Adrenal gland (tissue), 5 donors: ENCODE measurements at regions not wholly inside any gene's neighbourhood (a gene's known extent, or its start where the extent isn't known, plus 50 kb on each side); places are given as distances from the start of the nearest gene placed in this dataset.

Experiments
- POLR2A ChIP-seq, 2 donors: fragments of 450-650 bp; IDR thresholded peaks; one replicate each; pipeline ENCODE4 v1.6.1; 2017; ENCODE audit warnings: antibody characterized with exemption in 2 of 2, mild to moderate bottlenecking in 2 of 2, moderate library complexity in 1 of 2
- TF ChIP-seq, protein P1 (sequence below), 6 experiments: fragments of 450-650 bp in 4 of 6; fragments of 200-600 bp in 2 of 6; sonication (generic) in 1 of 6; IDR thresholded peaks; 1 replicate in 5 of 6; 2 replicates in 1 of 6; pipeline versions ENCODE4 v1.5.1 to v1.8.0; 2016 to 2021; ENCODE audit warnings: antibody characterized with exemption in 6 of 6, mild to moderate bottlenecking in 2 of 6, moderate library complexity in 1 of 6
- donor health status: DM: no; HTN: no; CAD: no.

DNA sequence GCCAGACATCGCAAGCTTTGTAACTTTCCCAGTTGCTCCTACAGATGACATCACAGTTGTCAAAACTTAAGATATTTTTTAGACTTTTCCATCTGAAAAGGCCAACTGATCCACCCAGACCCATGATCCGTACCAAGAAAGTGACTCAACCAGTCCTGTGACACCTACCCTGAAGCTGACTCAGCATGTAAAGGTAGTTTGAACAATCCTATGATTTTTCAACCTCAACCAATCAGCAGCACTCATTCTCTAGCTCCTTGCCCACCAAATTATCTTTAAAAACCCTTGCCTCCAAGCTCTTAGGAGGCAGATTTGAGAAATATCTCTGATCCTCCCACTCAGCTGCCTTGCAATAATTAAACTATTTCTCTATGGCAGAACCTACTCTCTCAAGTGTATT lies 1686.7 kb upstream of the LRRTM1 start:
- TF ChIP-seq, protein P1, sequence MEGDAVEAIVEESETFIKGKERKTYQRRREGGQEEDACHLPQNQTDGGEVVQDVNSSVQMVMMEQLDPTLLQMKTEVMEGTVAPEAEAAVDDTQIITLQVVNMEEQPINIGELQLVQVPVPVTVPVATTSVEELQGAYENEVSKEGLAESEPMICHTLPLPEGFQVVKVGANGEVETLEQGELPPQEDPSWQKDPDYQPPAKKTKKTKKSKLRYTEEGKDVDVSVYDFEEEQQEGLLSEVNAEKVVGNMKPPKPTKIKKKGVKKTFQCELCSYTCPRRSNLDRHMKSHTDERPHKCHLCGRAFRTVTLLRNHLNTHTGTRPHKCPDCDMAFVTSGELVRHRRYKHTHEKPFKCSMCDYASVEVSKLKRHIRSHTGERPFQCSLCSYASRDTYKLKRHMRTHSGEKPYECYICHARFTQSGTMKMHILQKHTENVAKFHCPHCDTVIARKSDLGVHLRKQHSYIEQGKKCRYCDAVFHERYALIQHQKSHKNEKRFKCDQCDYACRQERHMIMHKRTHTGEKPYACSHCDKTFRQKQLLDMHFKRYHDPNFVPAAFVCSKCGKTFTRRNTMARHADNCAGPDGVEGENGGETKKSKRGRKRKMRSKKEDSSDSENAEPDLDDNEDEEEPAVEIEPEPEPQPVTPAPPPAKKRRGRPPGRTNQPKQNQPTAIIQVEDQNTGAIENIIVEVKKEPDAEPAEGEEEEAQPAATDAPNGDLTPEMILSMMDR (IDR thresholded peaks at IDR 0.05): no peak
- no peak for TF ChIP-seq POLR2A (IDR thresholded peaks at IDR 0.05)
